Lower leg skin (tissue), 4 donors: ENCODE measurements at regions not wholly inside any gene's neighbourhood (a gene's known extent, or its start where the extent isn't known, plus 50 kb on each side); places are given as distances from the start of the nearest gene placed in this dataset.

Experiments
- DNase-seq, 2 donors: peaks; one replicate each; pipeline ENCODE4 v3.0.0-alpha.2; 2019; ENCODE audit warnings: low spot score in 2 of 2
- H3K4me3 ChIP-seq: fragments of 200-600 bp; sonication (generic); 2 replicates; pipeline ENCODE4 v1.5.1; 2017; ENCODE audit warnings: mild to moderate bottlenecking, low read depth; ENCODE audit not compliant: poor library complexity, severe bottlenecking
- POLR2A ChIP-seq, 2 donors: fragments of 450-650 bp; IDR thresholded peaks; one replicate each; pipeline ENCODE4 v1.6.1; 2016 to 2017; ENCODE audit warnings: antibody characterized with exemption in 2 of 2, mild to moderate bottlenecking in 1 of 2, moderate library complexity in 1 of 2
- WGBS, 2 donors: methylation state at CpG; one replicate each; pipeline ENCODE4 v1.1.5; 2018; 5-methylcytosine and 5-hydroxymethylcytosine counted together
- intact Hi-C: fragments of 100-400 bp; cut with DNase I; formaldehyde crosslinking; loops from one replicate; pipeline ENCODE4 v1.15.0; 2023; ENCODE audit warnings: low total_unique reads
- TF ChIP-seq, protein P1 (sequence below), 3 donors: fragments of 450-650 bp; IDR thresholded peaks; one replicate each; pipeline ENCODE4 v1.5.1; 2016; ENCODE audit warnings: antibody characterized with exemption in 3 of 3, mild to moderate bottlenecking in 3 of 3, moderate library complexity in 2 of 3

DNA sequence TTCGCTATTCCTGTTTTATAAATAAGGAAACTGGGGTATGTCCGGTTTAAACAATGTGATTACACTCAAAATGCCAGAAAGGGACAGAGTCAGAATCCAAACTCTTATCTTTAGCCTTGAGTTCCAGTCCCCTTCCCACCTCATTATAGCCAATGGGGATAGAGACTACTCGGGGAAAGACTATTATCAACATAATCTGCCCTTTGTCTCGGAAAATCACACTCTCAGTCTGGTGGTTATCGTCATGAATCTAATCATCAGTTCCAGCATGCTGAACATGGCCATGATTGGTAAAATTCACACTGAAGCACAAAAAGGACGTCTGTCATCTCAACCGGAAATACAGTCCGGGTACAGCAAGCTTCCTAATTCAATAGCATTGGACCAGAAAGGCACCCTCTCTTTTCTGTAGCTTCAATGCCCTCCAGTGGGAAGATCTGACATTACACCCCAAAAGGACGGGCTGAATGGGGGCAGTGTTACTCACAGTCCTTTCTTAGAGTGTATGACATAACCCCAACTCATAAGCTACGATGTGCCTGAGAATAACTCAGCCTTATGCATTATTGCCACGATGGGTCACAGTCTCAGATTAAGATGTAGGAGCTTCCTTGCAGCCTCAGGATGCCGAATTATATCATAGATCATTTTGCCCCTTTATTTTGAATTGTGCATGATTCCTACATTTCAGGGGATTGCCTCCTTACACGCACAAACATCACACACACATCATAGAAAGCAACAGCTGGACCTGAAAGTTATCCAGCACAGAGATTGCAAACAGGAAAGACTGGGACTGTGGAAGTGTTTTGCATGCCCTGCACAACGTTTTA is 390.4 kb upstream of the LMCD1 start:
- WGBS, 2 donors = 32 to 35% methylated on average over 14 of the region's 14 CpGs
- intact Hi-C loops = no loop called here
- TF ChIP-seq, protein P1, sequence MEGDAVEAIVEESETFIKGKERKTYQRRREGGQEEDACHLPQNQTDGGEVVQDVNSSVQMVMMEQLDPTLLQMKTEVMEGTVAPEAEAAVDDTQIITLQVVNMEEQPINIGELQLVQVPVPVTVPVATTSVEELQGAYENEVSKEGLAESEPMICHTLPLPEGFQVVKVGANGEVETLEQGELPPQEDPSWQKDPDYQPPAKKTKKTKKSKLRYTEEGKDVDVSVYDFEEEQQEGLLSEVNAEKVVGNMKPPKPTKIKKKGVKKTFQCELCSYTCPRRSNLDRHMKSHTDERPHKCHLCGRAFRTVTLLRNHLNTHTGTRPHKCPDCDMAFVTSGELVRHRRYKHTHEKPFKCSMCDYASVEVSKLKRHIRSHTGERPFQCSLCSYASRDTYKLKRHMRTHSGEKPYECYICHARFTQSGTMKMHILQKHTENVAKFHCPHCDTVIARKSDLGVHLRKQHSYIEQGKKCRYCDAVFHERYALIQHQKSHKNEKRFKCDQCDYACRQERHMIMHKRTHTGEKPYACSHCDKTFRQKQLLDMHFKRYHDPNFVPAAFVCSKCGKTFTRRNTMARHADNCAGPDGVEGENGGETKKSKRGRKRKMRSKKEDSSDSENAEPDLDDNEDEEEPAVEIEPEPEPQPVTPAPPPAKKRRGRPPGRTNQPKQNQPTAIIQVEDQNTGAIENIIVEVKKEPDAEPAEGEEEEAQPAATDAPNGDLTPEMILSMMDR (IDR thresholded peaks at IDR 0.05) = peak in 1 of 3 donors; percentile 51
- TF ChIP-seq POLR2A (IDR thresholded peaks at IDR 0.05) = no peak

DNA sequence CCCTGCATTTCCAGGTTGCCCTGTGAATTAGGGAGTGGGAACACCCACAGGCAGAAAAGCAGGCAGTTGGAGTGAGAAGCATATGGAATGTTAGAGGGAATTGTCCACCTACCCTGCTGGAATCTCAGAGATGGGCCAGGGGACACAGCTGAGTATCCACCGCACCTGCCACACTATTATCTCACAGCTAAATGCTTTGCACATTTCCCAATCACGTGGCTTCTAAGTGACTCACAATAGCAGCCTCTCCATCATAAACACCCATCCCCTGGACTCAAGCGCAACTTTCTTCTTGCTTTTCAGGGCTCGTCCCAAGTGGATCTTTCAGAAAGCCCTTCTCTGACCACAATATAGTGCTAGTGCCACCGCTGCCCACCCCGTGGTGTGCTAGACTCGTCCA is 389.0 kb upstream of the LMCD1 start:
- H3K4me3 ChIP-seq = no peak overlapping the region
- intact Hi-C loops = no loop called here
- DNase-seq = no peak
- 57 to 58% methylated on average over 7 of the region's 7 CpGs for WGBS, 2 donors
- no peak for TF ChIP-seq POLR2A (IDR thresholded peaks at IDR 0.05)
- TF ChIP-seq, protein P1 (IDR thresholded peaks at IDR 0.05) = no peak

More for the DNA sequence above, 390.4 kb upstream of the LMCD1 start:
- no peak overlapping the region for H3K4me3 ChIP-seq
- peak in 1 of 2 donors; percentile 46 for DNase-seq

DNA sequence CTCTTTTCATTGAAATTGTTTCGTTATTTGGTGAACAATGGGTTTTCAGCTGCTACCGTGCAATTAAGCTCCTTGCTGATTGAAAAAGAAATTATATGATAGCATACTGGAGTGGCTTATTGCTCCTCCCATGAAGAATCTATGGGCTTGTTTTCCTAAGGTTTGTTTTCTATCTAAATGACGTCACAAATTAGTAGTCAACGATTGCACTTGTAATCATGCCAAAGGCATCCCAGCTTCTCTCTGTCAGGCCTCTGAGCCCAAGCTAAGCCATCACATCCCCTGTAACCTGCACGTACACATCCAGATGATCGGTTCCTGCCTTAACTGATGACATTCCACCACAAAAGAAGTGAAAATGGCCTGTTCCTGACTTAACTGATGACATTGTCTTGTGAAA is 388.0 kb upstream of the LMCD1 start:
- no peak for TF ChIP-seq POLR2A (IDR thresholded peaks at IDR 0.05)
- TF ChIP-seq, protein P1 (IDR thresholded peaks at IDR 0.05) = no peak
- intact Hi-C loops = no loop called here
- no peak for DNase-seq
- H3K4me3 ChIP-seq = no peak overlapping the region
- 70 to 77% methylated on average over 6 of the region's 6 CpGs for WGBS, 2 donors

DNA sequence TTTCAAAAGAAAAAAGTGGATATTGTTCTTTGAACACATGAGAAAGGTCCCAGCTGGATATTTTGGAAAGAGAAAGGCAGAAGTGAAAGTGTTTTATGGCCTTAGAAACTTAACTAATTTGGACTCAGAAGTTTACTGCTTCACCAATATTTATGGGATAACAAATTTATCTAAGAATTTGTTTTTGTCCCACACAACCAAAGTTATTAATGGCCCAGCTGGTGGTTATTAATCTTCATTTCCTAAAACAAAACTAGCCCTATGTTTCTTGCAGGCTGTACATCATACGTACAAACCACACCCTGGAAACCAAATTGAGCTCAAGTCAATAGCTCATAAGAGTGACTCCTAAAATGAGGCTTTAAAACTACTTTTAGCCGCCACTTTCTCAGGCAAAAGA is 372.9 kb upstream of the LMCD1 start:
- intact Hi-C loops = no loop called here
- DNase-seq = no peak
- 30 to 33% methylated on average over 2 of the region's 2 CpGs for WGBS, 2 donors
- no peak overlapping the region for H3K4me3 ChIP-seq
- TF ChIP-seq POLR2A (IDR thresholded peaks at IDR 0.05) = no peak
- TF ChIP-seq, protein P1 (IDR thresholded peaks at IDR 0.05) = no peak

DNA sequence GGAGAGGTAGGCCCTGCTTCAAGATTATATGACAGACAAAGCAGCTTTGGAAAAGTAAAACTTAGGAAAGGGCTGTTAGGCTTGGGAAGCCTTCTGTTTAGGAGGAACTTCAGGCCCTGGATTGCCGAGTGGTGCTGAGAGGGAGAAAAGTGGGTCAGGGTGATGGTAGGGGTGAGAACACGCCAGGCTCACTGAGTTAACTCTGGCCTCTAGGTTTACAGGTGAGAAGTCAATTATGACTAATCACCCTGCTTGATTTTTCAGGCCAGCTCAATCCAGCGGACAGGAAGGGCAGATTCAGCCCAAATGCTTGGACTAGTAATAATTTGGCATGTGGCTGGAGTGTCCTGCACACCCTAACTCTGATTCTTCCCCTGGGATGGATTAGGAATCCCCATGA is 365.1 kb upstream of the LMCD1 start:
- DNase-seq = no peak
- WGBS, 2 donors = 73 to 81% methylated on average over 3 of the region's 3 CpGs
- no peak overlapping the region for H3K4me3 ChIP-seq
- TF ChIP-seq, protein P1 (IDR thresholded peaks at IDR 0.05) = no peak
- no peak for TF ChIP-seq POLR2A (IDR thresholded peaks at IDR 0.05)
- intact Hi-C loops = no loop called here

DNA sequence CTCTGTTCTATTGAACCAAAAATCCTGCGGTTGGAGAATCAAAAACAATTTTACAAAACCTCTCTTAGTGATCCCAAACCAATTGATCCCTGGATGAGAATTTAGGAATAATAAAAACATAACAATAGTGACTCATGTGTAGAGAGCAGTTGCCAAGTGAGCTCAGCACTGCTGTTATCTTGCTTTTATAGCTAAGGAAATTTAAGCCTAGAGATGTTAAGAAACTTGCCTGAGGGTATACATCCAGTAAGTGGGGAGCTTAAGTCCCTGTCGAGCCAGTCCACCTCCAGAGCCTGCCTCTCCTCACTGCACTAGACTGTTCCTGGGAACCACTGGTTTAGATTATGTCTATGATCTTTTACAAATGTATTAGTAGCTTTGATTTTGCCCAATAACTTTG is 358.4 kb upstream of the LMCD1 start:
- no peak for TF ChIP-seq POLR2A (IDR thresholded peaks at IDR 0.05)
- TF ChIP-seq, protein P1 (IDR thresholded peaks at IDR 0.05) = no peak
- no peak for DNase-seq
- no peak overlapping the region for H3K4me3 ChIP-seq
- 46 to 53% methylated on average over 2 of the region's 2 CpGs for whole genome bisulfite sequencing, 2 donors
- intact Hi-C loops = no loop called here
